GM21576 (cell line): ENCODE measurements at regions not wholly inside any gene's neighbourhood (a gene's known extent, or its start where the extent isn't known, plus 50 kb on each side); places are given as distances from the start of the nearest gene placed in this dataset.
"Not testable (repeated sequence)": the region's sequence is repeated elsewhere in the genome, so short reads cannot be mapped to it uniquely, and the experiment has no call there.

Source experiments
- ATAC-seq: cut with Tn5 transposase; IDR thresholded peaks from one replicate; pipeline ENCODE4 v1.9.1; 2021; ENCODE audit warnings: mild to moderate bottlenecking, moderate library complexity; ENCODE audit not compliant: unreplicated experiment

- ATAC-seq, result no peak
These were observed 96.8 kb downstream of the TENT5C start for GRCh38 chr1:117702654-117703053.

- no peak for ATAC-seq
These were observed 101.5 kb downstream of the TENT5C start for GRCh38 chr1:117707371-117707770.

GRCh38 chr1:117708323-117709248 lies 102.7 kb downstream of the TENT5C start:
- no peak for ATAC-seq

- no peak for ATAC-seq
These were observed 103.4 kb downstream of the TENT5C start for GRCh38 chr1:117709249-117709691.

- ATAC-seq, result no peak
These were observed 104.9 kb downstream of the TENT5C start for GRCh38 chr1:117710710-117711109.

- no peak for ATAC-seq
These were observed 106.8 kb downstream of the TENT5C start for GRCh38 chr1:117712621-117713020.

GRCh38 chr1:117714546-117714945 lies 108.7 kb downstream of the TENT5C start:
- ATAC-seq, result no peak

GRCh38 chr1:117716030-117716429 lies 110.2 kb downstream of the TENT5C start:
- ATAC-seq, result not testable (repeated sequence)

GRCh38 chr1:117717980-117718379 lies 112.1 kb downstream of the TENT5C start:
- ATAC-seq, result not testable (repeated sequence)

GRCh38 chr1:117718596-117718995 lies 112.7 kb downstream of the TENT5C start:
- not testable (repeated sequence) for ATAC-seq

GRCh38 chr1:117719004-117719403 lies 113.2 kb downstream of the TENT5C start:
- no peak for ATAC-seq

- no peak for ATAC-seq
These were observed 126.4 kb downstream of the TENT5C start for GRCh38 chr1:117732065-117732797.

- no peak for ATAC-seq
These were observed 127.1 kb downstream of the TENT5C start for GRCh38 chr1:117732956-117733355.

- no peak for ATAC-seq
These were observed 128.6 kb downstream of the TENT5C start for GRCh38 chr1:117734403-117734802.

GRCh38 chr1:117735045-117735992 lies 129.5 kb downstream of the TENT5C start:
- no peak for ATAC-seq

- ATAC-seq, result no peak
These were observed 133.7 kb downstream of the TENT5C start for GRCh38 chr1:117739504-117739903.

- ATAC-seq, result no peak
These were observed 134.6 kb downstream of the TENT5C start for GRCh38 chr1:117740496-117740895.

GRCh38 chr1:117746565-117746964 lies 140.7 kb downstream of the TENT5C start:
- ATAC-seq, result not testable (repeated sequence)

- ATAC-seq, result no peak
These were observed 141.8 kb downstream of the TENT5C start for GRCh38 chr1:117747605-117748004.

GRCh38 chr1:117751321-117751720 lies 145.5 kb downstream of the TENT5C start:
- no peak for ATAC-seq

- no peak for ATAC-seq
These were observed 146.8 kb downstream of the TENT5C start for GRCh38 chr1:117752661-117753060.
